NCI-H1417 treated with DMSO at 0.1 percent for 48 hours (cell line): ENCODE measurements at regions not wholly inside any gene's neighbourhood (a gene's known extent, or its start where the extent isn't known, plus 50 kb on each side); places are given as distances from the start of the nearest gene placed in this dataset.

ENCODE experiments used
- DNase-seq: peaks from one replicate; lab custom pipeline; 2025; lab: John Stamatoyannopoulos, UW

DNA sequence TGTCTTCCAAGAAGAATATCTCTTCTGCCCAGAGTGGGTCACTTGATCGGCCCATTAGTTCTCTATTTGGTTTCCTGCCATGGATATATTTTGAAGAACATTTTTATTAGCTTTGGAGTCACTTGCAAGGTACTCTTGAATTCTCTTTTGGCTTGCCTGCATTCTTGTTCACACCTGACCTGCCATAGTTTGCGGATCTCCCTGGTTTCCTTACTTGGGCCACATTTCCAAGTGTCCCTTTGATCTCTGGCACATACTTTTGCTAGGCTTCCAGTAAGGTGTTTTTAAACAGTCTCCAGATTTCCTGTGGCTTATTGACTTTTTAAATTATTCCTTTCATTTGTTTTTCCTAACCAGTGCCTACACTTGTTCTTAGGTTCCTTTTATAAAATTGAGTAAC, 488.5 kb upstream of the MDFIC2 start:
- no peak for DNase-seq

GRCh38 chr3:70789878-70790277, 477.4 kb upstream of the MDFIC2 start:
- no peak for DNase-seq

GRCh38 chr3:70780790-70781189, 468.4 kb upstream of the MDFIC2 start:
- DNase-seq = no peak

GRCh38 chr3:70779296-70779695, 466.9 kb upstream of the MDFIC2 start:
- DNase-seq = no peak

DNA sequence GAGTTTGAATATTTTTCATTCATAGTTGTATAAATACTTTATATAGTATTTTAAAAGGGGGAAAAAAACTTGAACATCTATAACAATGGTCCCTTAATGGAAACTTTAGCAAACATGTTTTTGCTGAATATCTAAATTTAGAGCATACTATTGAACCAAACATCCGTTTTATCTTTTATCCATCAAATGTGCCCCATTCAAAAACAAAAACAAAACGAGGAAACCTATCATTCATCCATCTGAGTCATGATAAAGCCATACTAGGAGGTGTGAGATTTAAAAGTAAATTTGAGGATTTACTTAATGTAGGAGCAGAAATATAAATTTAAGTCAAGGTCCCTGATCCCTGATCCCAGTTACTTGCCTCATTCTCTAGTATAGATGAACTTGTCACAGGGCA, 463.6 kb upstream of the MDFIC2 start:
- DNase-seq = no peak

DNA sequence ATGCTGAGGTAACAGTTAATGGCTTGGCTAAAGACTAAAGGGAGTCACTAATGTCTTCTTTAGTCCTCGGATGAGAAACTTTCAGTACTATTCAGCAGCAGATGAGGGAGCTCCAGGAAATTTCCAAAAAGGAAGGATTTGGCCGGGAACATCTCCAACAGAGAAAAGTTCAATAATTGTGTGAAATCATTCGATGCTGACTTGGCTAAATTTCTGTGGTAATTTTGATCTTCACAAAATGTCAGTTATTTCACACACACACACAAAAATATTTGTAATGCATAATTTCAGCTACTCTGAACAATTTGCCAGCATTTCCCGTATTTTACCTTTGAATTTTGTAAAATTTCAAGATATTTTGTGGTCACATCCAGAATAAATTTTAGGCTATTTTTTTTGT, 462.8 kb upstream of the MDFIC2 start:
- no peak for DNase-seq

DNA sequence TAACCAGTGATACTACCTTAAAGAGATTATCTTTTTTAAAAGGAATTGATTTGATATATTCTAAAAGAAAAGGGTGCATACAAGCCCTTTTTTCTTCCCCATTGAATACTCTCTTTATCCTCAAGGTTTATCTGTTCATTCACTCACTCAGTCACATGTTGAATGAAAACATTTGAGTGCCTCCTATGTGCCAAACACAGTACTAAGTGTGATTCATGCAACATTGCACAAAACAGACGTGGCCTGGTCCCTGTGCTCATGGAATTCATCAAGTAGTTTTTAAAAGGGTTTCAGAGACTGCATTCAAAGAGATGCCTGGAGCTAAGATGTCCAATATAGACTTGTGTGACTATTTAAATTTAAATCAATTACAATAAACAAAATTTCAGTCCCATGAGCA, 462.2 kb upstream of the MDFIC2 start:
- DNase-seq = no peak

DNA sequence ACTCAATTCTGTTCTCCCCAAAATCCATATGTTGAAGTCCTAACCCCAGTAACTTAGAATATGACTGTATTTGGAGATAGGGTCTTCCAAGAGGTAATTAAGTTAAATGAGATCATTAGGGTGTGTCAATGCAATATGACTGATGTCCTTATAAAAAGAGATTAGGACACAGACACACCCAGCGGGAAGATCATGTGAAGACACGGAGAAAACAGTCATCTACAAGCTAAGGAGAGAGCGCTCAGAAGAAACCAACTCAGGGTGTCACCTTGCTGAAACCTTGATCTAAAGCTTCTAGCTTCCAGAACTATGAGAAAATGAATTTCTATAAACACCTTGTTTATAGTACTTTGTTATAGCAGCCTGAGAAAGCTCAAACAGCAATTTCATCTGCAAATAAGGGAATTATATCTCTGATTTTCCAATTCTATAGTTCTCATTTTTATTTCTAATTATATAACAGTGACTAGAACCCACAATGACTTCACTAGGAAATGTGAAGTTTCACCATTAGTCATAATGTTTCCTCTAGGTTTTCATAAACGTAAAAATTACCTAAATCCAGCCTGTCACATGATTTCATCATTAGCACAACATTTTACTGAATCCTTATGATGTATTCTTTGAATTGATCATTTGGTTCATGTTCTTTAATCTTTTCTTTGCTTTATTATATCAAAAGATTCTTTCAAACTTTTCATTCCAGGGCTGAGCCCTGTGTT, 459.1 kb upstream of the MDFIC2 start:
- DNase-seq = no peak

DNA sequence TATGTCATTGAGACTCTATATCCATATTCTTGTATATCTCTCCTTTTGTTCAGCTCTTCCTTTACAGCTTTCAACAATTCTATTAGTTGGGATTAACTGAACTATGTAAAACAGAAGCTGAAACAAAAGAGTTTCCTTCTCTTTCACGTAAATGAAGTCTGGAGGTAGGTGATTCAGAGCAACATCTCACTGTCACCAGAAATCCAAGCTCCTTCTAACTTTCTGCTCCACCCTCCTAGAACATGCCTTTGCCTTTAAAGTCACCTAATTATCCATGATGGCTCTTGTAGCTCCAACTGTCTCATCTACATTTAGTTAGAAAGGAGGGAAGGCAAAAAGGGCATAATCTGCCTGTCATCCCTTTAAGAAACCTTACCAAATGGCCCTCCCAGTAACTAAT, 458.2 kb upstream of the MDFIC2 start:
- DNase-seq = no peak

DNA sequence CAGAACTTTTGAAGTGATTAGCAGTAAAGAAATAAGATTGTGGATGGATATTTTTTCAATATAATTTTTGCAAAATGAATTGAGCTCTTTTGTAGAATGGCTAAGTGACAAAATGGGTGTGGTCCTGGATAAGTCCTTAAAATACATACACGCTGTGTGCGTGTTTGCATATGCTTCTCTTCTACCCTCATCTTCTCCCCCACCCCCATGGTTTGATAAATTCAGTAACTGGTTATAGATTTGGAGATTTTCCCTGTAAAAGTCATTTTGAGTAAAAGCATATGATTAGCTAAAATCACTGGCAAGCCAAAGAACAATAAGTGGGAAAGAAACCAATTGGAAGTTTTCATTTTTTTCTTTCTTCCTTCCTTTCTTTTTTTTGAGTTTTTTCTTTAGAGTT, 453.9 kb upstream of the MDFIC2 start:
- no peak for DNase-seq

GRCh38 chr3:70763894-70764293, 451.5 kb upstream of the MDFIC2 start:
- no peak for DNase-seq

GRCh38 chr3:70757658-70758057, 445.2 kb upstream of the MDFIC2 start:
- no peak for DNase-seq

- no peak for DNase-seq
Observed at GRCh38 chr3:70755526-70755925, 443.1 kb upstream of the MDFIC2 start.

- DNase-seq = no peak
Observed at GRCh38 chr3:70754314-70754713, 441.9 kb upstream of the MDFIC2 start.

GRCh38 chr3:70753572-70753971, 441.1 kb upstream of the MDFIC2 start:
- no peak for DNase-seq

DNA sequence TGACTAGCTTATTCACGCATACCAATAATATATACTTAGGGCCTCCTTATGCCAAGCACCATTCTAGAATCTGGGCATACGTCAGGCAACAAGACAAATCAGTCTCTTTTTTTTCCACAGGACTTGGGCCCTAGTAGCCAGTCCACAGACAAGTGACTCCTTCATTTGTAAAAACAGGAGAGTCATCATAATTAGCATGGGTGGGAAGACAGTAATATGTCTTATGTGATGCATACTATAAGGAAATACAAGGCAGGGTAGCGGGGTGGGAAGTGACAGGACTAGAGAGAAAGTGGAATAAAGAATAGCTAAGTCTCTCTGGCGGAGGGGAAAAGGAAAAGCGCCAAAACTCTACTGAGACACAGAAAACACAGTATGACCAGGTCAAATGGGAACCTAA, 439.6 kb upstream of the MDFIC2 start:
- DNase-seq = no peak

DNA sequence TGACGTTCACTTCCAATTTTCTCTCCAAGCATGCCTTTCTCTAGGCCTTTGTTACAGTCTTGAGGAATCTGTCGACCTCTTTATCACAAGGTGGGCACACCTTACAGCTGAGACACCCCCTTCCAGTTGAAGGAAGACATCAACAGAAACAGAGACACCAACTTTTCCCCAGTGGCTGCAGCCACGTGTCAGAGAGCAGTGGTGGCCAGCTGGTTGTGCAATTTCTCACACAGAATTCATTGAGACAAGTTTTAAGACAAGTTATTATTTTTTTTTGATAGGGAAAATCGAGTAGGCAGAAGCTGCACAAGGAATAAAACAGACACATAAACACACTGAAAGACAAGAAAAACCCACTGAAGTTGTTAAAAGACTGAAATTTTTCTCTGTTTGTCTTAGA, 436.7 kb upstream of the MDFIC2 start:
- no peak for DNase-seq

DNA sequence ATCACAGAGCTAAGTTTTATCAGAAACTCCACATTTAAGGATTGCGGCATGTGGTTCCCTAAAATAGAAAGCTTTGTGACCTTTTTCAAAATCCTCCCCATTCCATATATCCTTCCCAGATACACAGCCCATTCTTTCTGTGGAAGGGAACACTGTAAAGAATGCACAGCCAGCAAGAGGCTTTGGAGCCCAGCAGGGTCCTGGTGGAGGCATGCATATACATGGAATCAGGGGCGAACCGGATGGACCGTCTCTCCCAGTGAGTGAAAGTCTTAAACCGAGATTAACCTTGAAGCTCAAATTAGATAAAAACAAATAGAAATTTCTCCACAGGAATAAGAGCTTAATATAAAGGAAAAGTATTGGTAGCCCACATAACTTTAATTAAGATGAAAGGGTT, 436.2 kb upstream of the MDFIC2 start:
- no peak for DNase-seq

DNA sequence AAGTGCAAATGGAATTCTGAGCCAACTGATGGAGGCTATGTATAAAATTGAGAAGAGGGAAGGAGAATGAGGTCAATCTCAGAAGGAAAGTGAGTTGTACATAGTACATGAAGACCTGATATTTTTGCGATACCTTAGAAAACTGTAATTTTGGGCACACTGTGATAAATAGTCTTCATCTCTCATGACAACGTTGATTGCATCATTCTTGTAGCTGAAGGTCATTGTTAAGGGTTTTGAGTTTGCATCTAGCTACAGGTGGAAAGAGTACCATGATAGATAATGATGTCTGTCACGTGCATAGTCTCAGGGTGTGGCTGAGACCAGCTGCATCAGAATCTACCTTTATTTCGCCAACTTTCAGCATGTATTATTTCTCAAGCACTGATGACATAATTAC, 435.4 kb upstream of the MDFIC2 start:
- no peak for DNase-seq

- DNase-seq = no peak
Observed at GRCh38 chr3:70744536-70744935, 432.1 kb upstream of the MDFIC2 start.

DNA sequence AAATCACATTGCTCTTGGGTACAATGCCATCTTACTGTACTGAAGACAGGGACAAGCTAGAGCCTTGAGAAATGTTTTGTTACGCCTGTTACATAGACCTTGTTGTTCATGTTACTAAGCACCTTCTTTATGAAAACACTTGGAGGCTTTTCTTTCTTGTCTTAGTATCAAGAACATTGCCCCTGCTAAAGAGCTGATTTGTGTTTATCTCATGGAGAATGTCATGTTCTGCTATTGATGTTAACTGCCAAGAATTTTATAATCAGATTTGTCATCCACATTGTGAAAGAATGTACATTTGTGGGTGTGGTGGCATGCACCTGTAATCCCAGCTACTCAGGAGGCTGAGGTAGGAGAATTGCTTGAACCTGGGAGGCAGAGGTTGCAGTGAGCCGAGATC, 431.3 kb upstream of the MDFIC2 start:
- DNase-seq = no peak

GRCh38 chr3:70742081-70742480, 429.6 kb upstream of the MDFIC2 start:
- no peak for DNase-seq

GRCh38 chr3:70740872-70741271, 428.4 kb upstream of the MDFIC2 start:
- no peak for DNase-seq

- DNase-seq = no peak
Observed at GRCh38 chr3:70740071-70740470, 427.6 kb upstream of the MDFIC2 start.

DNA sequence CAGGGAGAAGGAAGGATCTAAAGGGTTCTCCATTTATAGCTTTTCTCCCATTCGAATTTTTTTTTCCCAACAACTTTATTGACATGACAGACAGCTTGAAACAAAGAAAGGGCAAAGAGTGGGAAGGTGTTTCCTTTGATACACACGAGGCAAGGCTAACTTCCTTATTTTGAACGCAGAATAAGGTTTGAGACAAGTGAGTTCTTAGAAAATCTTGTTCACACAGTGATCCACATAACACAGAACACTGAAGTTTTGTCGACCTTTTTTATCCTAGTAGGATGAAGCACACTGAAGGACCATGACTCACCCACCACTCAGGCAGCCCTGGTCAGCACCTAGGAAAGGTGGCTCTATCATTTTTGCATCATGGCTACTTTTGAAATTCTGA, 425.8 kb upstream of the MDFIC2 start:
- no peak for DNase-seq
